GM12865 (cell line): ENCODE measurements at regions not wholly inside any gene's neighbourhood (a gene's known extent, or its start where the extent isn't known, plus 50 kb on each side); places are given as distances from the start of the nearest gene placed in this dataset.
"Not testable (repeated sequence)": the region's sequence is repeated elsewhere in the genome, so short reads cannot be mapped to it uniquely, and the experiment has no call there.

Experiments used
- DNase-seq: peaks from one replicate; pipeline ENCODE4 v3.0.0; 2010; ENCODE audit warnings: low read depth
- H3K4me3 ChIP-seq: 2 replicates; pipeline ENCODE4 v1.5.1; 2011; ENCODE audit warnings: mild to moderate bottlenecking, low read depth, low read length, control low read depth
- TF ChIP-seq, protein P1 (sequence below): IDR thresholded peaks from 2 replicates; pipeline ENCODE4 v1.5.1; 2011; ENCODE audit warnings: low read length, control low read depth, low read depth, inconsistent platforms; ENCODE audit not compliant: insufficient read depth; ENCODE audit errors: missing control alignments

DNA sequence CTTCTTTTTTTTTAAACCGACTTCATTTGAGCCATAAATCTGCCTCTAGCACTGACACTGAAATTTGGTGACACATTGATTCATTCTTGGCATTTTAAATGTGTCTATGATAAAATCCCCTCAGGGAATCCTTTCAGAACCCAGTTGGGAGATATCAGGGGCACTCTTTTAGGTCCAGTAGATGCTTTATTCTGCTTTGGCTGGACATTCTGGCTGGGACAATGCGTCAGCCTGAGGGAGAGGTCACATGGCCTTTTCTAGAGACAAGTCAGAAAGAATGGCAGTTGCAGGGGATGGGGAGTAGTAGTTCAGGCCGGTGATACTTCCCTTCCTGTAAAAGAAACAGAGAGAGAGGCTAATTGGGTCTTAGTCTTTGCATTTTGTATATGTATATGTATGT lies 63.1 kb downstream of the TRIM43 start:
- DNase-seq, result not testable (repeated sequence)

DNA sequence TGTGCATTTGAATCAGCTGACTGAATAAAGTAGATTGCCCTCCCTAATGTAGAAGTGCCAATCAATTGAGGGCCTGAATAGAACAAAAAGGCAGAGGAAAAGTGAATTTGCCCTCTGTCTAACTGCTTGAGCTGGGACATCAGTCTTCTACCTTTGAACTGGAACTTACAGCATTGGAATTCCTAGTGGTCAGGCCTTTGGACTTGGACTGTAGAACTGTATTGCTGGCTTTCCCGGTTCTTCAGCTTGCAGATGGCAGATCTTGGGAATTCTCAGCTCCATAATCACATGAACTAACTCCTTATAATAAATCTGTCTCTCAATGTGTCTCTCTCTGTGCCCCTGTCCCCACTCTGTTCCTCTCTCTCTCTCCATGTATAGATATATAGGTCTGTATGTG lies 64.8 kb downstream of the TRIM43 start:
- DNase-seq, H3K4me3 ChIP-seq: not testable (repeated sequence)

More for the DNA sequence above, 63.1 kb downstream of the TRIM43 start:
- H3K4me3 ChIP-seq, result not testable (repeated sequence)

DNA sequence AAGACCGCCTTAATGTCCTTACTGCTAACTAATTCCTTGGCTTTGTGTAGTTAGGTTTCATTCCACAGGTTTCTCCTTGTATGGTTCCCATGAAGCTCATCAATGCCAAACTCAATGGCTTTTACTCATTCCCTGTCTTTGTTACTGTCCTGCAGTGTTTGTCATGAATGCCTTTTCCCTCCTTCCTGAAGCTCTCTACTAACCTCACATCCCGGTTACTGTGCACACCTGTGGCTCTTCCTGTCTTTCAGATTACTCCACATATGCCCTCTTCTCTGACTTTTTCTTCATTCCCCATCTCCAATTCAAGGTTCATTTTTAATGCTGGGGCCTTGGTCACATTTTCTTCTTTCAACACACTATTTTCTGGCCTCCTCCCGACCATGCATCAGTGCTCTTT lies 66.1 kb downstream of the TRIM43 start:
- H3K4me3 ChIP-seq, DNase-seq: not testable (repeated sequence)

DNA sequence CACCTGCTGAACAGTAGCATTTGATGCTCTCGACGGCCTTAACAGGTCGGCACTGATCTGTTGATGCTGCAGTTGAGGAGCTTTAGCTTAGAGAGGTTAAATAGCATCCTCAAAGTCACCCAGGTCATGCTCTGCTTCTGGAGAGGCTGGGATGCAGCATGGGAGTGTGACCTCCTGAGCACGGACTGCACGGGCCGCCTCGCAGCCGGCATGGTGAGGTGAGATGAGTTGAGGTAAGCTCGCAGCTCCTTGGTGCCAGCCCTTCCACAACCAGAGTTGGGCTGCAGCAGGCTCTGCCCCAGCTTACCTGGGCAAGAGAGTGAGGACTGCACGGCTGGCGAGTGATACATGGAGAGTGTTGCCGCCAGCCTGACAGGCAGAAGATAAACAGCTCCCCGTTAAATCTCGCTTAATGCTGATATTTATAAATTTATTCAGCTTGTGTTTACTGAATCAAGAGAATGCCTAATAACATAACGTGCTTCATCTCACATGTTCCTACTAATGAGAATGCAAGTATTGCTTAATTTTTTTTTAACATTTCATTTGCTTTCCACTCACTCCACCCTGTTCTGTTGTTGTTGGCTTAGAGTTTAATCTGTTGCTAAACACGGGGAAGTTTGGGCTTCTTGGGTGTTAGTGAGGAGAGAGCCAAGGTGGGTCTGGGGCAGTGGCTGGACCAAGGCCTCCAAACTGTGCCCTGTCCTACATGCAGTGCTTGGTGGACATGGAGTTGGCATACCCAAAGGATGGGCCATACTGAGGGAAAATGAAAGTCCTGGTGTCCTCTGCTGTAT lies 69.2 kb downstream of the TRIM43 start:
- DNase-seq, H3K4me3 ChIP-seq: not testable (repeated sequence)

DNA sequence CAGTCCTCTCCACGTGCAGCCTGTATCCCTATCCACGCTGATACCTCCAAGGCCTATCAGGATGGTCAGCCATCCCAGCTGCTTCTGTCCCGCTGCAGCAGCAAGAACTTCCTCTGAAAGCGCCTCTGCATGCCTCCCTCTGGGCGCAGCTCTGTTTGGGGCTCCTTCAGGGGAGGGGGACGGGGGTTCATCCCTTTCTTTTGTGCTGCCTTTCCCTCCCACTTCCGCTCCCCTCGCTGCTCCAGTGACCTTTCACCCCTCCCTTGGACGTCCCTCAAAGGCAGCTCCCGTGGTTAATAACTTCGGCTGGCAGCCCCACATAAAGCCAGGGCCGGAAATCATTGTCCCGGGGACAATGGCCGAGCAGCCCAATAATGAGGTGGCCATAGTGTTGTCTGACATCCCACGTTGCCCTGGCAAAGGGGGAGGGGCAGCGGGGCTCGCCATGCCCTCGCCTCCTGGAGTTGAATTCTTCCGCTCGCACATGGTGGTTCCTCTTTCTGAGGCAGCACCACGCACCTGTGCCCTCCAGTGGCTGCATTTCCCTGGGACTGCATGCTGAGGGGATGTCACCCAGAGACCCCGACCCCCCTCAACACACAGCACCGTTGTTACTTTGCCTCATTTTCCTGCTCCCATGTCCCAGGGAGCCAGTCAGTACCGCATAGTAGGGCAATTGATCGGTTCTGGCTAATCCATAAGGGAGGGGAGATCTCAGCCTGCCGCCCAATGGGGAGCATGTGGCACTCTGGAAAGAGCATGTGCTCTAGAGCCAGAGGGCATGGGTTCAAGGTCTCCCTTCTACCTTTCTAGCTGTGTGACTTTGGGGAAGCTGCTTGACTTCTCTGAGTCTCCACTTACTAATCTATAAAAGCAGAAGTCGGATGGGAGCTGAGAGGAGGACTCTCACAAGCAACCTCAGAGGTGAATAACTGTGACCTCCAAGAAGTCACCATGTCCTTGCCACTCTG lies 72.0 kb downstream of the TRIM43 start:
- not testable (repeated sequence) for H3K4me3 ChIP-seq, DNase-seq

DNA sequence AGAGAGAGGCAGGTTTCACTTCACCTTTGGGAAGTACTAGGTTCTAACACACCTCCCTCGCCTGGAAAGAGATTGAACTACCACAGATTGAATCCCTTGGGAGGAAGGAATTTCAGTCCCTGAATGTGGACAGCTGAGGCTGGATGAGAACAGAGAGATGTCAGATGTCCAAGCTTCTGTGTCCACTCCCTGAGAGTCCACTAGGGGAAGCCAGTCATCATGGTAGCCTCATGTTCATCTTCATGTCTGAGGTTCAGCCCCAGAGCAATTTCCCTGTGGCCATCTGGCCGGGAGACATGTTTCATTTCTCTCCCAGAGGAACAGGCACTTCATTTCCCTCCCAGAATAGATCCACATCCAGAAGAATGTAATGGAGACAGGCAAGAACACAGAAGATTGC lies 74.8 kb downstream of the TRIM43 start:
- DNase-seq, H3K4me3 ChIP-seq: not testable (repeated sequence)

DNA sequence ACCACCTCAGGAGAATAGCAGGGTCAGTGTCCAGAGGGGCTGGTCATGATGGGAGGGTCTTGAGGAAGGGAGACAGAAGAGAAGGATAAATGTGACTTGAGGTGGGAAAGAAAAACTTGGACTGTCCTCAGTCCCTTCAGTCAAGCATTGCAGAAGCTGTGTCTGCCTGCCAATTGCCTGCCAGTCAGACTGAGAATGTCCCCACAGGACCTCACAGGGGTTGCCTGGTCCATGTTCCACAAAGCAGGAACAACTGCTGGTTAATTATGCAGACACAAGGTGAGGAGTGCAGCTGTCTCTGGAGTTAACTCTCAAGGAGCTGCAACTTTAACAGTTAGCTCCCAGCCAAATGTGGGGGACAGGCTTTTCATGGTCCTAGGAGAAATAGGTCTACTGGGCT lies 75.7 kb downstream of the TRIM43 start:
- DNase-seq, result no peak
- no peak overlapping the region for H3K4me3 ChIP-seq
- TF ChIP-seq, protein P1, sequence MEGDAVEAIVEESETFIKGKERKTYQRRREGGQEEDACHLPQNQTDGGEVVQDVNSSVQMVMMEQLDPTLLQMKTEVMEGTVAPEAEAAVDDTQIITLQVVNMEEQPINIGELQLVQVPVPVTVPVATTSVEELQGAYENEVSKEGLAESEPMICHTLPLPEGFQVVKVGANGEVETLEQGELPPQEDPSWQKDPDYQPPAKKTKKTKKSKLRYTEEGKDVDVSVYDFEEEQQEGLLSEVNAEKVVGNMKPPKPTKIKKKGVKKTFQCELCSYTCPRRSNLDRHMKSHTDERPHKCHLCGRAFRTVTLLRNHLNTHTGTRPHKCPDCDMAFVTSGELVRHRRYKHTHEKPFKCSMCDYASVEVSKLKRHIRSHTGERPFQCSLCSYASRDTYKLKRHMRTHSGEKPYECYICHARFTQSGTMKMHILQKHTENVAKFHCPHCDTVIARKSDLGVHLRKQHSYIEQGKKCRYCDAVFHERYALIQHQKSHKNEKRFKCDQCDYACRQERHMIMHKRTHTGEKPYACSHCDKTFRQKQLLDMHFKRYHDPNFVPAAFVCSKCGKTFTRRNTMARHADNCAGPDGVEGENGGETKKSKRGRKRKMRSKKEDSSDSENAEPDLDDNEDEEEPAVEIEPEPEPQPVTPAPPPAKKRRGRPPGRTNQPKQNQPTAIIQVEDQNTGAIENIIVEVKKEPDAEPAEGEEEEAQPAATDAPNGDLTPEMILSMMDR, result no peak

DNA sequence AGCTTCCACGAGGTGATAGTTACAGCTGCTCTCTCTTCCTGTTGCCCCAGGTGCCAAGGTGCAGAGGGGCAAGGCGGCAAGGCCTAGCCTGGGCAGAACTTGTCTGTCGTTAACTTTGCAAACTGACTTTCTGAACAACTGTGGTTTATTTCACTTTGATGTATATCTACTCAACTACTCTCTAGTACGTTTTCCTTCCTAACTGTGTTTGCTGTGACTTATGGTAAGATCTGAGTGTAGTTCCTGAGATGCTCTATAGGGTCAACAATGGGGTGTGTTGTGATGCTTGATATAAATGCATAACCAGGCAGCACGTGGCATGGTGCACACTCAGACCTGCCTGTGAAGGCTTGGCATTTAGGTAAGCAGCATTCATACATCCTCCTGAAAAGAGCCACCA lies 77.1 kb downstream of the TRIM43 start:
- H3K4me3 ChIP-seq, DNase-seq: not testable (repeated sequence)

DNA sequence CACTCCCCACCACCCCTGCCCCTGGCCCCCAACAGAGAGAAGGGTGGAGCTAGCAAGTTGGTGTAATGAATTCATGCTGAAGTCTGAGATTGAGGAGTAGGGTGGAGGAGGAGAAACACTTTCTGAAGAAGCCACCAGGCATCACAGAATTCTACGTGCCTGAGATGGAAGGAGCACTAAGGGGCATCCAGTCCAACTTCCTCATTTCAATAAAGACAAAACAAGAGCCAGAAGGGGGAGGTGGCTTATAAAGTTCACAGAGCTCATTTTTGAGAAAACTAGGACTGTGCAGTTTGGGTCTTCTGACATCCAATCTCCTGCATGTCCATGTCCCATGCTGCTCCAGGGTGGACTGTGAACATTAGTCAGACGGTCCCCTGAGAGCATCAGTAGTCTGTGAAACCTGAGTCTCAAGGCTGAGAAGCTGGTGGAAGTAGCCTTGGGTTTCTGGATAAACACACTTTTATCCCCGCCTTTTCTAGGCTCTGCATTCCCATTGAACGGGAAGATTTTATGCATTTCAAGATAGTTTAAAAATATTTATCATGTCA lies 77.7 kb downstream of the TRIM43 start:
- H3K4me3 ChIP-seq, result no peak overlapping the region
- DNase-seq, result no peak
- TF ChIP-seq, protein P1, result no peak

DNA sequence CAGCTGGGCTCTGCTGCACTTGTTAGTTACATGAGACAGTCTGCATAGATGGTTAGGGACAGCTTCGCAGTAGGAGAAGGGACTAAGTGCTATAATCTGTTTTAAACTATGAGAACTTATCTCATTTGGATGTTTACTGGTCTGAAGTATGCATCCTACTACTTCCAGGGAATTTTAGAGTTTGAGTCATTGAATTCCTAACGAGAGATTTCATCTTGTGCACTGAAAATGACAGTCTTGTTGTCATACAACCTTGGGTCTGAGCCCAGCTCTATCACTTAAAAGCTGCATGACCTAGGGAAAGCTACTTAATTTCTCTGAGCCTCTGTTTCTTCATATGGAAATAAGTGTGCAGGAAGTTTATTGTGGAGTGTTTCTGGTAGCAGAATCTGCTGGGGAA lies 78.4 kb downstream of the TRIM43 start:
- no peak for DNase-seq
- H3K4me3 ChIP-seq, result no peak overlapping the region
- TF ChIP-seq, protein P1, result no peak
